ENCODE measurements at regions not wholly inside any gene's neighbourhood (a gene's known extent, or its start where the extent isn't known, plus 50 kb on each side); places are given as distances from the start of the nearest gene placed in this dataset.

DNA sequence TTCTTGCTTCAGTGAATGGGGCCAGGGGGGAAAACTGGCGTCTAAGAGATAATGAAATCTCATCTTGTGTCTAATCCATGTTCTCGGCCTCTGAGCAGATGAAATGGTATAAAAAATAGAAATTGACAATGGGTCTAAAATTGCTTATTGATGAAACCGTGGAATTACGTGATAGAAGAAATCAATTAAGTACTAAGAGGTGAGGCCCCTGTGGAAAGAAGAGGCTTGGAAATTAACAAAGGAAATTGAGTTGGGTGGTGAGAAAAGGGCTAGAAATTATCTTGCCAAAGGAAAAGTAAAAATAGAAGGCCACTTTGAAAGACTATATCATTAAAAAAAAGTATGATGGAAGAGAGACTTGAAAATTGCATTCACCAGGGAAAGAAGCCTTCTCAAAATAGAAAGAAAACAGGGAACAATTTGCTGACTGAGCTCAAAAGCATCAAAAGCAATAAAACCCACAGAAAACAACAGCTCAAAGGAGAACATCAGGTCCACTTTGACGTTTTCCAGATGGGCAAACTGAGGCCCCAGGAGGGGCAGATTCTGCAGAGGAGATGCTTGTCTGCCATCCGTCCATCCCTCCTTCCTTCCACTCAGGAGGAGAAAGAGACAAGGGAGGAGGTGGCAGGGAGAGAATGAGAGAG is 226.1 kb upstream of the RTL1 start:
- no peak for TF ChIP-seq SIN3A (IDR thresholded peaks at IDR 0.05; ENCODE audit: borderline replicate concordance, insufficient read depth, low read length)
- no peak for TF ChIP-seq POLR2AphosphoS5 (IDR thresholded peaks at IDR 0.05; ENCODE audit: low read depth, low read length)
- TF ChIP-seq, protein P1, sequence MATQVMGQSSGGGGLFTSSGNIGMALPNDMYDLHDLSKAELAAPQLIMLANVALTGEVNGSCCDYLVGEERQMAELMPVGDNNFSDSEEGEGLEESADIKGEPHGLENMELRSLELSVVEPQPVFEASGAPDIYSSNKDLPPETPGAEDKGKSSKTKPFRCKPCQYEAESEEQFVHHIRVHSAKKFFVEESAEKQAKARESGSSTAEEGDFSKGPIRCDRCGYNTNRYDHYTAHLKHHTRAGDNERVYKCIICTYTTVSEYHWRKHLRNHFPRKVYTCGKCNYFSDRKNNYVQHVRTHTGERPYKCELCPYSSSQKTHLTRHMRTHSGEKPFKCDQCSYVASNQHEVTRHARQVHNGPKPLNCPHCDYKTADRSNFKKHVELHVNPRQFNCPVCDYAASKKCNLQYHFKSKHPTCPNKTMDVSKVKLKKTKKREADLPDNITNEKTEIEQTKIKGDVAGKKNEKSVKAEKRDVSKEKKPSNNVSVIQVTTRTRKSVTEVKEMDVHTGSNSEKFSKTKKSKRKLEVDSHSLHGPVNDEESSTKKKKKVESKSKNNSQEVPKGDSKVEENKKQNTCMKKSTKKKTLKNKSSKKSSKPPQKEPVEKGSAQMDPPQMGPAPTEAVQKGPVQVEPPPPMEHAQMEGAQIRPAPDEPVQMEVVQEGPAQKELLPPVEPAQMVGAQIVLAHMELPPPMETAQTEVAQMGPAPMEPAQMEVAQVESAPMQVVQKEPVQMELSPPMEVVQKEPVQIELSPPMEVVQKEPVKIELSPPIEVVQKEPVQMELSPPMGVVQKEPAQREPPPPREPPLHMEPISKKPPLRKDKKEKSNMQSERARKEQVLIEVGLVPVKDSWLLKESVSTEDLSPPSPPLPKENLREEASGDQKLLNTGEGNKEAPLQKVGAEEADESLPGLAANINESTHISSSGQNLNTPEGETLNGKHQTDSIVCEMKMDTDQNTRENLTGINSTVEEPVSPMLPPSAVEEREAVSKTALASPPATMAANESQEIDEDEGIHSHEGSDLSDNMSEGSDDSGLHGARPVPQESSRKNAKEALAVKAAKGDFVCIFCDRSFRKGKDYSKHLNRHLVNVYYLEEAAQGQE (IDR thresholded peaks at IDR 0.05; ENCODE audit: insufficient read depth in 1 of 2, low read depth in 2 of 2, low read length in 2 of 2) = no peak
- no peak for TF ChIP-seq FOXP2 (optimal IDR thresholded peaks at IDR 0.05; ENCODE audit: borderline replicate concordance, extremely low read depth, extremely low read length, insufficient read depth)
- no peak for TF ChIP-seq TAF1 (IDR thresholded peaks at IDR 0.05; ENCODE audit: borderline replicate concordance, insufficient read depth, low read length)

DNA sequence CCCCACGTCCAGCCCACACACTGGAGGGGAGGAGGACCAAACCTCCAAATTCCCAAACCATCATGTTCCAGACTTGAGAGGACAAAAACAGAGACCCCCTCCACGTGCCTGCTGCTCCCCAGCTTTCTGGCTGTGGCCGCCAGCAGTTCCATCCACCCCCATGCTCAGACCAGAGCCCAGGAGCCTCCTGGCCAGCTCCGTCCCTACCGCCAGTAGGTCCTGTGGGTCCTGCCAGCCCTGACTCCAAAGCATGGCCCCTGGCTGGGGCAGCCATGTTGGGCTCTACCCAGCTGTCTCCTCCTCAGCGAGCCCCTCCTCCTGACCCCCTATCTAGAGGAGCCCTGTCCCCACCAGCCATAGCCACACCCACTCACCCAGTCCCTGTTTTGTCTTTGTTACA is 227.3 kb upstream of the RTL1 start:
- TF ChIP-seq FOXP2 (optimal IDR thresholded peaks at IDR 0.05; ENCODE audit: borderline replicate concordance, extremely low read depth, extremely low read length, insufficient read depth) = no peak
- TF ChIP-seq TAF1 (IDR thresholded peaks at IDR 0.05; ENCODE audit: borderline replicate concordance, insufficient read depth, low read length) = no peak
- no peak for TF ChIP-seq POLR2AphosphoS5 (IDR thresholded peaks at IDR 0.05; ENCODE audit: low read depth, low read length)
- TF ChIP-seq, protein P1 (IDR thresholded peaks at IDR 0.05; ENCODE audit: insufficient read depth in 1 of 2, low read depth in 2 of 2, low read length in 2 of 2) = no peak
- no peak for TF ChIP-seq SIN3A (IDR thresholded peaks at IDR 0.05; ENCODE audit: borderline replicate concordance, insufficient read depth, low read length)

DNA sequence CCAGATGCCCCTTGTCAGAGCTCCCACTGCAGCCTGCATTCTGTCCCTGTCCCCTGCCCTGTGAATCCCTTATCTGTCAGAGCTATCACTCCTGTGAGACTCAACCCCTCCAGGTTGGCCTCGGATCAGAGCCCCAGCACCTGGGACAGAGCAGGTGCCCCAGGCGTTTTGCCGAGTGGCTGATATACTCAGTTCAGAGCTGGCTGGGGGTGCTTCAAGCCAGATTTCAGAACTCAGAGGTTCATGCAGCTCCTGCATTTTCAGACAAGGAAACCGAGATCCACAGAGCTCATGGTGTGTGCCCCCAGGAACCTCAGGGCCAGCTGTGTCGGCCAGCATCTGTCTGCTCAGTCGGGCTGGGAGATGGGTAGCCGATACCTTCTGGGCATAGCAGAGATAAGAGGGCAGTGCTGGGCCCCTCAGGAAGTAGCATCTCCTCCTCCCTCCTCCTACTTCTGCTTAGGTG is 228.0 kb upstream of the RTL1 start:
- TF ChIP-seq TAF1 (IDR thresholded peaks at IDR 0.05; ENCODE audit: borderline replicate concordance, insufficient read depth, low read length) (no peak), SIN3A (IDR thresholded peaks at IDR 0.05; ENCODE audit: borderline replicate concordance, insufficient read depth, low read length) (no peak), FOXP2 (optimal IDR thresholded peaks at IDR 0.05; ENCODE audit: borderline replicate concordance, extremely low read depth, extremely low read length, insufficient read depth) (no peak), POLR2AphosphoS5 (IDR thresholded peaks at IDR 0.05; ENCODE audit: low read depth, low read length) (no peak)
- TF ChIP-seq, protein P1 (IDR thresholded peaks at IDR 0.05; ENCODE audit: insufficient read depth in 1 of 2, low read depth in 2 of 2, low read length in 2 of 2) = no peak

- TF ChIP-seq TAF1 (IDR thresholded peaks at IDR 0.05; ENCODE audit: borderline replicate concordance, insufficient read depth, low read length) = no peak
These were observed 228.6 kb upstream of the RTL1 start for GRCh38 chr14:101132051-101132571.

GRCh38 chr14:101132588-101132987 is 229.1 kb upstream of the RTL1 start:
- TF ChIP-seq TAF1 (IDR thresholded peaks at IDR 0.05; ENCODE audit: borderline replicate concordance, insufficient read depth, low read length) (no peak), SIN3A (IDR thresholded peaks at IDR 0.05; ENCODE audit: borderline replicate concordance, insufficient read depth, low read length) (no peak), FOXP2 (optimal IDR thresholded peaks at IDR 0.05; ENCODE audit: borderline replicate concordance, extremely low read depth, extremely low read length, insufficient read depth) (no peak), POLR2AphosphoS5 (IDR thresholded peaks at IDR 0.05; ENCODE audit: low read depth, low read length) (no peak)
- TF ChIP-seq, protein P1 (IDR thresholded peaks at IDR 0.05; ENCODE audit: insufficient read depth in 1 of 2, low read depth in 2 of 2, low read length in 2 of 2) = no peak

Data from PFSK-1 (cell line).